CD14-positive monocyte (primary cell): ENCODE measurements at regions not wholly inside any gene's neighbourhood (a gene's known extent, or its start where the extent isn't known, plus 50 kb on each side); places are given as distances from the start of the nearest gene placed in this dataset.

Experiments used
- DNase-seq, 3 donors: peaks; one replicate each; pipeline ENCODE4 v3.0.0-alpha.2; 2011 to 2022
- H2AFZ ChIP-seq: 2 replicates; pipeline ENCODE4 v1.6.0; 2012; ENCODE audit warnings: mild to moderate bottlenecking, low read depth, low read length, inconsistent platforms; ENCODE audit not compliant: insufficient read depth, poor library complexity, severe bottlenecking
- H3K27ac ChIP-seq, 2 donors: 1 replicate in 1 of 2; 2 replicates in 1 of 2; pipeline ENCODE4 v1.5.1; 2012 to 2013; ENCODE audit warnings: low read length in 2 of 2, control low read depth in 1 of 2, inconsistent platforms in 1 of 2, low read depth in 1 of 2, mild to moderate bottlenecking in 1 of 2
- H3K27me3 ChIP-seq, 2 donors: one replicate each; pipeline versions ENCODE4 v1.6.0 to v1.6.1; 2011 to 2013; ENCODE audit warnings: low read length in 2 of 2; ENCODE audit not compliant: control insufficient read depth in 2 of 2, insufficient read depth in 2 of 2
- H3K36me3 ChIP-seq, 2 donors: replicated peaks in 1 of 2; 1 replicate in 1 of 2; 2 replicates in 1 of 2; pipeline versions ENCODE4 v1.5.1 to v1.6.1; 2012 to 2013; ENCODE audit warnings: low read length in 2 of 2, control low read depth in 1 of 2, inconsistent platforms in 1 of 2, mild to moderate bottlenecking in 1 of 2; ENCODE audit not compliant: insufficient read depth in 2 of 2, control insufficient read depth in 1 of 2
- H3K4me1 ChIP-seq, 2 donors: 1 replicate in 1 of 2; 2 replicates in 1 of 2; pipeline versions ENCODE4 v1.5.1 to v1.6.1; 2012 to 2013; ENCODE audit warnings: low read length in 2 of 2, control low read depth in 1 of 2, inconsistent platforms in 1 of 2, mild to moderate bottlenecking in 1 of 2, moderate library complexity in 1 of 2; ENCODE audit not compliant: insufficient read depth in 2 of 2, control insufficient read depth in 1 of 2
- H3K4me2 ChIP-seq: replicated peaks from 2 replicates; pipeline ENCODE3; 2012; ENCODE audit warnings: low read length, moderate library complexity, mild to moderate bottlenecking; ENCODE audit not compliant: poor library complexity, severe bottlenecking; ENCODE audit errors: extremely low read depth
- H3K4me3 ChIP-seq, 3 experiments: fragments of 200-600 bp in 1 of 3; sonication (generic) in 1 of 3; replicated peaks in 1 of 3; 1 replicate in 2 of 3; 2 replicates in 1 of 3; pipeline ENCODE4 v1.5.1; 2011 to 2013; ENCODE audit warnings: low read length in 3 of 3, mild to moderate bottlenecking in 3 of 3, control low read depth in 2 of 3, low read depth in 2 of 3, inconsistent platforms in 1 of 3, moderate library complexity in 1 of 3
- H3K79me2 ChIP-seq: 2 replicates; pipeline ENCODE4 v1.6.0; 2012; ENCODE audit warnings: mild to moderate bottlenecking, control low read depth, inconsistent platforms, low read length, moderate library complexity; ENCODE audit not compliant: insufficient read depth
- H3K9ac ChIP-seq: 2 replicates; pipeline ENCODE4 v1.6.0; 2017; ENCODE audit warnings: low read length, mild to moderate bottlenecking; ENCODE audit not compliant: insufficient read depth, poor library complexity, severe bottlenecking
- H3K9me3 ChIP-seq, 2 donors: replicated peaks in 1 of 2; 1 replicate in 1 of 2; 2 replicates in 1 of 2; pipeline versions ENCODE4 v1.5.1 to v1.6.1; 2012 to 2013; ENCODE audit warnings: low read length in 2 of 2, control low read depth in 1 of 2; ENCODE audit not compliant: control insufficient read depth in 1 of 2, insufficient read depth in 1 of 2
- H4K20me1 ChIP-seq: 2 replicates; pipeline ENCODE4 v1.6.0; 2012; ENCODE audit warnings: mild to moderate bottlenecking, low read length, control low read depth, moderate library complexity; ENCODE audit not compliant: insufficient read depth
- H3K27ac Mint-ChIP-seq, 7 donors: one replicate each; pipeline ENCODE4 v1.8.0; 2020; ENCODE audit warnings: mild to moderate bottlenecking in 7 of 7, mixed read lengths in 7 of 7, moderate library complexity in 6 of 7, inconsistent platforms in 2 of 7
- H3K27me3 Mint-ChIP-seq, 3 donors: one replicate each; pipeline ENCODE4 v1.8.0; 2021 to 2022; ENCODE audit warnings: low read depth in 3 of 3, mild to moderate bottlenecking in 3 of 3, mixed read lengths in 3 of 3, moderate library complexity in 3 of 3, inconsistent platforms in 1 of 3
- H3K36me3 Mint-ChIP-seq, 2 donors: one replicate each; pipeline ENCODE4 v1.8.0; 2020; ENCODE audit warnings: mixed read lengths in 2 of 2, inconsistent platforms in 1 of 2, mild to moderate bottlenecking in 1 of 2
- H3K4me1 Mint-ChIP-seq: one replicate; pipeline ENCODE4 v1.8.0; 2020; ENCODE audit warnings: mild to moderate bottlenecking, mixed read lengths
- H3K4me3 Mint-ChIP-seq, 2 donors: one replicate each; pipeline ENCODE4 v1.8.0; 2020; ENCODE audit warnings: mild to moderate bottlenecking in 2 of 2, mixed read lengths in 2 of 2, moderate library complexity in 1 of 2
- H3K9me3 Mint-ChIP-seq, 7 donors: one replicate each; pipeline ENCODE4 v1.8.0; 2020 to 2022; ENCODE audit warnings: mixed read lengths in 7 of 7, mild to moderate bottlenecking in 6 of 7, moderate library complexity in 6 of 7, inconsistent platforms in 2 of 7
- WGBS: methylation state at CpG from one replicate; pipeline ENCODE4 v1.1.5; 2013; ENCODE audit warnings: missing lambda C conversion rate; ENCODE audit not compliant: insufficient coverage; 5-methylcytosine and 5-hydroxymethylcytosine counted together
- intact Hi-C, 2 donors: fragments of 100-400 bp; cut with micrococcal nuclease; formaldehyde crosslinking; loops; one replicate each; pipeline versions ENCODE4 v1.15.0 to v1.15.1; 2023
- TF ChIP-seq, protein P1 (sequence below): fragments of 200-600 bp; IDR thresholded peaks from one replicate; pipeline ENCODE4 v1.8.0; 2022; ENCODE audit warnings: antibody characterized with exemption, mild to moderate bottlenecking

DNA sequence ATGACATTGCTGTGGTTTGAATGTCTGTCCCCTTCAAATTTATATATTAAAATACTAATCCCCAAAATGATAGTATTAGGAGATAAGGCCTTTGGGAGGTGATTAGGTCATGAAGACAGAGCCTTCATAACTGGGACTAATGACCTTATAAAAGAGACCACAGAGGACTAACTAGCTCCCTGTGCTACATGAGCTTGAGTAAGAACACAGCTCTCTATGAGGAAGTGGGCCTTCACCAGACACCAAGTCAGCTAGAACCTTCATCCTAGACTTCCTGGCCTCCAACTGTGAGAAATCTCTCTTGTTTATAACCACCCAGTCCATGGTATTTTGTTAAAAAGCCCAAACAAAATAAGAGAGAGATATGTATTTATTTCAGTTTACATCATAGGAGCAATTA is 242.2 kb upstream of the CTSO start:
- Histone ChIP-seq H3K27ac (no peak overlapping the region), H3K36me3 (no peaks in the 10 kb centered on the region), H2AFZ (no peak overlapping the region), H3K9me3 (no peaks in the 10 kb centered on the region), H3K4me1 (no peaks in the 10 kb centered on the region), H3K9ac (no peak overlapping the region), H3K27me3 (no peaks in the 10 kb centered on the region), H3K4me3 (no peak overlapping the region), H3K79me2 (no peaks in the 10 kb centered on the region), H4K20me1 (no peaks in the 10 kb centered on the region), H3K4me2 (no peak overlapping the region)
- TF ChIP-seq, protein P1, sequence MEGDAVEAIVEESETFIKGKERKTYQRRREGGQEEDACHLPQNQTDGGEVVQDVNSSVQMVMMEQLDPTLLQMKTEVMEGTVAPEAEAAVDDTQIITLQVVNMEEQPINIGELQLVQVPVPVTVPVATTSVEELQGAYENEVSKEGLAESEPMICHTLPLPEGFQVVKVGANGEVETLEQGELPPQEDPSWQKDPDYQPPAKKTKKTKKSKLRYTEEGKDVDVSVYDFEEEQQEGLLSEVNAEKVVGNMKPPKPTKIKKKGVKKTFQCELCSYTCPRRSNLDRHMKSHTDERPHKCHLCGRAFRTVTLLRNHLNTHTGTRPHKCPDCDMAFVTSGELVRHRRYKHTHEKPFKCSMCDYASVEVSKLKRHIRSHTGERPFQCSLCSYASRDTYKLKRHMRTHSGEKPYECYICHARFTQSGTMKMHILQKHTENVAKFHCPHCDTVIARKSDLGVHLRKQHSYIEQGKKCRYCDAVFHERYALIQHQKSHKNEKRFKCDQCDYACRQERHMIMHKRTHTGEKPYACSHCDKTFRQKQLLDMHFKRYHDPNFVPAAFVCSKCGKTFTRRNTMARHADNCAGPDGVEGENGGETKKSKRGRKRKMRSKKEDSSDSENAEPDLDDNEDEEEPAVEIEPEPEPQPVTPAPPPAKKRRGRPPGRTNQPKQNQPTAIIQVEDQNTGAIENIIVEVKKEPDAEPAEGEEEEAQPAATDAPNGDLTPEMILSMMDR, result no peak
- no peaks in the 10 kb centered on the region for H3K36me3 Mint-ChIP-seq
- no peak overlapping the region for H3K4me3 Mint-ChIP-seq
- H3K4me1 Mint-ChIP-seq, result peaks cover 4% of the 10 kb centered on the region
- intact Hi-C loops, result no loop called here
- H3K27me3 Mint-ChIP-seq, result peaks cover 0 to 1% (median 0%) of the 10 kb centered on the region in 3 donors
- H3K27ac Mint-ChIP-seq, result no peak overlapping the region
- H3K9me3 Mint-ChIP-seq, result peaks cover 0 to 6% (median 4%) of the 10 kb centered on the region in 7 donors
- no peak for DNase-seq

DNA sequence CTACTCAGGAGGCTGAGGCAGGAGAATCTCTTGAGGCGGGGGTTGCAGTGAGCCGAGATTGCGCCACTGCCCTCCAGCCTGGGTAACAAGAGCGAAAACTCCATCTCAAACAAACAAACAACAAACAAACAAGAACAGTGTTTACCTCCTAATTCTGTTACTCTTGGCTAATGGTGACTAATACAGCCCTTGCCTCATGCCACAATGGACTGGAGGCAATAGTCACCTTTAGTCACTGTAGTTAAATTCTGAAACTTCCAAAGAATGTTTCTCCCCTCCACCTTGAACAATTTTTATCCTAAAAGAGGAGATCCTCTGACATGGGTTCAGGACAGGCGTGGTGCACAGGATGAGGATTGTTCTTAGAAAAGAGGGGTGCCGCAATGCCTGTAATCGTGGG is 241.2 kb upstream of the CTSO start:
- no peaks in the 10 kb centered on the region for H3K27me3 ChIP-seq
- Mint-ChIP-seq H3K4me1 (peaks cover 4% of the 10 kb centered on the region), H3K27me3 (peaks cover 0 to 1% (median 0%) of the 10 kb centered on the region in 3 donors), H3K36me3 (no peaks in the 10 kb centered on the region), H3K9me3 (peaks cover 0 to 5% (median 4%) of the 10 kb centered on the region in 7 donors), H3K27ac (no peak overlapping the region), H3K4me3 (no peak overlapping the region)
- no peaks in the 10 kb centered on the region for H3K36me3 ChIP-seq
- no peak overlapping the region for H3K4me2 ChIP-seq
- H3K9me3 ChIP-seq, result no peaks in the 10 kb centered on the region
- no peaks in the 10 kb centered on the region for H3K79me2 ChIP-seq
- TF ChIP-seq, protein P1, result no peak
- DNase-seq, result no peak
- no peak overlapping the region for H3K4me3 ChIP-seq
- no peaks in the 10 kb centered on the region for H3K4me1 ChIP-seq
- H2AFZ ChIP-seq, result no peak overlapping the region
- no peak overlapping the region for H3K9ac ChIP-seq
- no peak overlapping the region for H3K27ac ChIP-seq
- H4K20me1 ChIP-seq, result no peaks in the 10 kb centered on the region
- WGBS, result 92% methylated on average over 5 of the region's 7 CpGs
- intact Hi-C loops, result no loop called here
